Fibroblast of skin of left biceps (primary cell): ENCODE measurements at regions not wholly inside any gene's neighbourhood (a gene's known extent, or its start where the extent isn't known, plus 50 kb on each side); places are given as distances from the start of the nearest gene placed in this dataset.

Experiments
- DNase-seq, 2 experiments: peaks; one replicate each; pipeline ENCODE4 v3.0.0-alpha.2; 2013; ENCODE audit warnings: low read depth in 2 of 2

DNA sequence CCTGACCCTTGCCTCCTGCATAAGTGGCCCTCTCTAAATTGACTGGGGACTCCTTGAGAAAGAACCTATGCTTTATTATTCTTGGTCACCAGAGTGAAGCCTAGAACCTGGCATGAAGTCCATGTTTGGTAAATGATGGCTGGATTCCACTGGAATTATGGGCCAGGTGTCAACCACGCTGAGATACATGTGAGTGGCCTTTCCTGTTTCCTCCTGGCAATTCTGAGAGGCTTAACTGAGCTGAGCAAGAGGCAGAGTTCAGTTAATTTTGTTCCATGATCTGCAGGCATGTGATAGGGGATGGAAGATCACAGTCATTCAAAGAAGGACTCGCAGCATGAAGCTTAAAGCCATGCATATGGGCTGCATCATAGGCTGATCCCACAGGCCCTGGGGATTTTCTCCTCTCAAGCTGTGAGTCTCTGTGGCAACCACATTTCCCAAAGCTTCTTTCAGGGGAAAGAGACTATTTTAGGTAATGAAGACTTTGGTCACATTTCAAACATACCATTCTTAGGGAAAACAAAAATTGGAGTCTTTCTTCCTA is 69.4 kb upstream of the CLNK start:
- no peak for DNase-seq

DNA sequence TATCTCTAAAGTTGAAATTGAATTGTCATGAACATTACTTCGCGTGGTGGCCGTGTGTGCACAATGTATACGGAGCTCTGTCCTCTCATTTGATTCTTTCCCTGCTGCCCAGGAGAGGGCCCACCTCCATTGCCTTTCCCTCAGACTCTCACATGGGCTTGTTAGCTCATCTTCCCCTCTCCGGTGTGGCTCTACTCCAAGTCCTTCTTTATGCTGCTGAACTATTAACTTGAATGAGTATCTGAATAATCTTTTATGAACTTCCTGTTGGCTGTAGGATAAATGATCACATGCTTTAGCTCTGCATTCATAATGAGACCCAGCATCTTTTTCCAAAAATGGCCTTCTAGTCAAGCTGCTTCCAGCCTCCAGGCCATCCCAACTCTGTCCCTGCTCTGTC is 68.8 kb upstream of the CLNK start:
- peak; percentile 58 to 65 for DNase-seq

DNA sequence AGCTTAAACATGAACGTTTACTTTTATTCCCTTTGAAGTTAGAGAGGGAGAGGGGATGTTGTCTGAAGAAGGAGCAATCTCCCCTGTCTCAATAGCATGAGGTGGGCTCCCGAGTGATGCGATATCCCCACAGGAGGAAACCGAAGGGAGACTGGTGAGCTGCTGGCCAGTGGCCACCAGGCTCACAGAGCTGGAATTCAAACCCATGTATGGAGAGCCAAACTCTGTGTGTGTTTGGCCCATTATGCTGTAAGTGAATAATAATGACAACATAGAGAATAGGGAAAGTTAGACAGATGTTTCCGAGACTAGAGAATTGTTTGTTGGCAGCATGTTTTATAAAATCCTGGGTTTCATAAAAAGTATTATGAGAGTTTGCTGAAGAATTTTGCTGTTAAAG is 66.1 kb upstream of the CLNK start:
- no peak for DNase-seq

DNA sequence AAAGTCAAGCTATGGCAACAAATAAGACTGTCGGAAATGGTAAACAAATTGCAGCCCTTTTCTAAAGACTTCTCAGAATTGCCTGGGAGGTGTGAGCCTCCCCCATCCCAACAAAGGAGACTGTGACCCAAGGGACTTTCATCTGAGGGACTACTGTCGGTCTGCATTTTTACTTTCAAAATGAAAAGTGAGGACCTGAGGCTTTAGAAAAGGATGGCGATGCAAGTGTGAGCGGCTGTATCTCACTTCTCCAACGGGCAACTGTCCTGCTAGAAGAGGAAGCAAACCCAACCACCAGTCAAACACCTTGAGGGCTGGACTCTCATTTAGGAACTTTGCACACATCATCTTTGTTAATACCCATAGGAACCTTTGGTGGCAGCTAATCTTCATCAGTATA is 62.6 kb upstream of the CLNK start:
- DNase-seq, result no peak

DNA sequence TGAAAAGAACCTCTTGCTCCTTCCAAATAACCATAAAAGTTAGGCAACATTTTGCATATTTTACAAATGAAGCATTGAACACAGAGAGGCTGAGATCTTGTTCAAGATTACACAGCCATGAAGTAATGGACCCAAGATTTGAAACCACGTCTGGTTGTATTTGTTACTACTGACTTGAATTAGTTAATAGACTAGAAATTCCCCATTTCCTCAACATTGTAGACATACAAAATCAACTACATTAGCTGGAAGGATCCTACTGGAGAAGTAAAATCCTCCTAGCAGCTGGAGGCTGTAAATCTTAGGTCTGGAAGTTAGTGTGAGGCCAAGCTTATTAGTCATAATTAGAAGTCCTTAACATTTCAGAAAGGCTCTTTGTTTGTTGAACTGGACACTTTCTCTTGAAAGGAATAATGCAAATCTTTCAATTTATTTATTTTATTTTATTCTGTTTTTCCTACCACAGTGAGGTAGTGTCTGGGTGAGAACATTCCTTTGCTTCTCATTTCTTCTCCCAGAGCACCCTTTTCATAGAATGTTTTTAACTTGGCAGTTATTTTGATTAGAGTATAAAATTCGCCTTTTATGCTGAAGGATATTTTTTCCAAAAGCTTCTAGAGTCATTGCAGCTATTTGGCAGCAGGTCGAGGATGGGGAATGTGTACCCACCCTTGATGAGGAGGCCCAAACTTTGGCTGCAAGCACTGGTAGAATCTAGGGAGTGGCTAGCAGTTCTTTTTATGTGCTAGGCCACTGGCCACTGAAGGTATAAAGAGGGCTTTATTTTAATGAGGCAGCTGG is 62.0 kb upstream of the CLNK start:
- DNase-seq, result peak in 1 of 2 experiments; percentile 31

DNA sequence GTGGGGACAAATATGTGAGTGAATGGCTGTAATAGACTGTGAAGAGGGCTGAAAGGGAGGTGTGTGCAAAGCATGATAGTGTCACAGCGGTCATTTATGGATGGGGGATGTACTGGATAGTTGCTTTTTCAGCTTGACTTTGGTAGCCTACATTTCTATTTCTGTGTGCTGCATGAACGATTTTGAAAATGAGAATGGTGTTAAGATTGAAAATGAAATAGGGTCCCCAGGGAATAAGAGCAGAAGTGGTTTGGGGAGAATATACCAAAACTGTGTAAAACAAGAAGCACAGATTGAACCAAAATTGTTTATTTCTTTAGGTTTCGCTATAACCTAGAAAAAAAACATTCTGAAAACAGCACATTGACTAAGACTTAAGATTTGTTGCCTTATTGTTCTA is 58.8 kb upstream of the CLNK start:
- DNase-seq, result no peak

DNA sequence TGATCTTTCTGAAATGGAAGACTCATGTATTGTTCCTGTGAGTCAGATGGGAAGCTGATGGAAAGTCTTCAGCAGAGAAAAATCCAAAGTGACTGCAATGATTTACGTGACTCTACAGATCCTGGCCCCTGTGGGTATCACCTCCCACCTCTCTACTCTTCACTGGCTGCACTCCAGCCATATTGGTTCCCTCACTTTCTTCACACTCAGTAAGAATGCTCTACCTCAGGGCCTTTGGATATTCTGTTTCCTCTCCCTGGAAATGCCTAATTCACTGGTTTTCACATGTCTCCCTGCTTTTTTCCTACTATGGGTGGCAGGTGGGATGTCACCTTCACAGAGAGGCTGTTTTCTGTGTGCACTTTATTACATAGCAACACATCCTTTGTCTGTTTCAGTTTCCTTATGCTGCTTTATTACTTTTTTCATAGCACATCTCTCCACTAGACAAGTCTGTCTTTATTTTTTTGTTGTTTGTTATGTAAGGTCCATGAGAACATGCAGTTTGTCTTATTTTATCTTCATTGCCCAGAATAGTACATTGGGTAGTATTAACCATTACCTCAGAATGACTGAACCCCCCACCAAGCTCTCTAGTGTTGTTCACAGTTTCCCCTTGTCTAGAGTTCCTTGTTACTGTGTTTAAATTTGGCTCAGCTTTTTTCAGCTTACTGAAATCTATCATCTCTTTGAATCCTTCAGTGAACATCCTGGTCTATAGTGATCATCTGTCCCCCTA is 57.6 kb upstream of the CLNK start:
- DNase-seq, result no peak

DNA sequence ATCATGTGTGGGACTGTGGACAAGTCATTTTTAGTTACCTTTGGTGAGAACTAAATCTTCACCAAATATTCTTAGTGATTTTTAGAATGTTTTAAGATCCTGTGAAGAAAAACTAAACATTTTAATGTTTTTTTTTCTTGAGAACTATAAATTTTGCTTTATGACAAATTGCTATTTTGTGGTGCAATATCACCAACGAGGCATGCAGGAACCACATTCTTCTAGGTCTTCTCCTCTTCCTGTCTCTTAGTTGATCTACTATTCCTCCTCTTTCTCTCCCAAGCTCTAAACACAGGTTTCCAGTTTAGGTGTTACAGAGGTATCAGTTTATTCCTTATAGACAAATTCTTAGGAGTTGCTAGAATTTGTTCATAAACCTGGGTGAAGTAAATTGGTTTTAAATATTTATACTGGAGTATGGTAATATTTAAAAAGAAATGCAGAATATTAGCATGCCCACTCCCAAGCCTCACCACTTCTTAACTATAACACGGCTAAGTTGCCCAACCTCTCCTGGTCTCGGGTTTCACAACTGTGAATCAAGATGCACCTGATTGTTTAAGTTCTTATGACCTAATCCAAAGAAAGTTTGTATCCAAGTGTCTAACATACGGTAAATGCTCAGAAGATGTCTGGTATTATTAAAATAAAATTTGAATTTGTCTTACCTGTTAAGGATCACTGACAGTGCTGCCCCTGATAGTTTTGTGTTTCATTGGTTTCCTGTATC is 56.5 kb upstream of the CLNK start:
- no peak for DNase-seq

DNA sequence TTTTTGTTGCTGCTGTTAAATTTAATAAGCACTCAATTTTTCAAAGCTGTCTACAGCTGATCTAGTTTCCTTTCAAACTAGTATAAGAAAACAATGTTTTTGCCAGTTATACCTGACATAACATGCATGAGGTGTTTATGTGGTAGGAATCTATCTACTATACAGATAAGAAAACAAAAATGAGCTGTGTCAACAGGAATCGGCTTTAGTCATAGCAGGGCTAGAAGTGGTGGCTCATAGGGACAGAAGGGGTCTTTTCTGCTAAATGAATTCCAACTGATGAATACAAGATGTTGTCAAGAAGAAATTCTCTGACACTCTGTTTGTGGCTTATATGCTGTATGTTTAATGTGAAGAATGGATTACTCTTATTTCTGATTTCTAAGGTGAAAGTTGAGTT is 55.7 kb upstream of the CLNK start:
- no peak for DNase-seq

DNA sequence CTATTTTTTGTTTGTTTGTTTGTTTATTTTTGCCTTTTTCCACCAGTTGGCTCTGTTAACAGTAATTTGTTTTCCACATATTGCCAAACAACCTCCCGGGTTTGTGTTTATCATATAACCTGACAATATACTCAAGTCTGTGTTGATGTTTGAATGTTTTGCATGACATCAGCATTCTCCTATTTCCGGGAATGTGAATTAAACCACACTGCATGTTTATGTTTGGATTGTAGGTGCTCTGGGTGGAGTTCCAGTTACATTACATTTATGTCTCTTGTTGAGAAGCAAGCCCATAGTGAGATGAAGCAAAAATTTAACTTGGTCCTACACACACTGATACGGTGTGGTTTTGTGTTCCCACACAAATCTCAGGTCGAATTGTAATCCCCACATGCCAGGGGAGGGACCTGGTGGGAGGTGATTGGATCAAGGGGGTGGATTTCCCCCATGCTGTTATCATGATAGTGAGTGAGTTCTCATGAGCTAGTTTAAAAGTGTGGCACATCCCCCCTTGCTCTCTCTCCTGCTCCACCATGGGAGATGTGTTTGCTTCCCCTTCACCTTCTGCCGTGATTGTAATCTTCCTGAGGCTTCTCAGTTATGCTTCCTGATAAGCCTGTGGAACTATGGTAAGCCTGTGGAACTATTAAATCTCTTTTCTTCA is 54.4 kb upstream of the CLNK start:
- no peak for DNase-seq

DNA sequence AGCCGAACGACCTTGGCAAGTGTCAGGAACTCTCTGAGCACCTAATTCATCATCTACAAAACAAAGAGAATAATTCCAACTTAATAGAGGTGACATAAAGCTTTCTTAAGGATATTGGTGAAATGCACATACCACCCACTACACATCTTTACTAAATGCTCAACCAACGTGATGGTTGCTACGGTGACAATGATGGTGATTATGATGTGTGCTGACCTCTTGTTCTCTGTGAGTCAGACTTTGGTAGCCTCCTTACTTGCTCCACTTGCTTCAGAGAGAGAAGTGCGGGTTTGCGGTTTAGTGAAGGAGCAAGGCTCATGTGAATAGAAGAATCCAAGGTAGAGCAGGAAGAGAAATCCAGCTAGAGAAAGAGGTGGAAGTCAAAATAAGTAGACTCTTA is 52.8 kb upstream of the CLNK start:
- no peak for DNase-seq

DNA sequence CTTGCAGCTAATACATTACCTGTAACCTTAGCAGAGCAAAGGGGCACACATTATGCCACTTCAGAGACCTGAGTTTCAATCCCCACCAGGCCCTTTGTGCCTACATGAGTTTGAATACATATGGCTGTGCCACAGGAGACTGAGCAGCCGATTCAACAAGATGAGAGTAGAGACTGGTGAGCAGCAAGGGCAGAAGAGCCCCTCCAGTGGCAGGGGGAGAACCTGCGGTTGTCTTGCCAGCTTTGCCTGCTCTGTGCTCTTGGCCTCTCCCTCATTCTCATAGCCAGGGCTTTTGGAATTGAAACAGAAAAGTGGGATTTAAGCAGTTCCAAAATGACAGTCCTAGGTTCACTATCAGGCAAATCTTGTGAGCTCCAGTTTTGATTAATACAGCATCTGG is 52.3 kb upstream of the CLNK start:
- DNase-seq, result no peak

DNA sequence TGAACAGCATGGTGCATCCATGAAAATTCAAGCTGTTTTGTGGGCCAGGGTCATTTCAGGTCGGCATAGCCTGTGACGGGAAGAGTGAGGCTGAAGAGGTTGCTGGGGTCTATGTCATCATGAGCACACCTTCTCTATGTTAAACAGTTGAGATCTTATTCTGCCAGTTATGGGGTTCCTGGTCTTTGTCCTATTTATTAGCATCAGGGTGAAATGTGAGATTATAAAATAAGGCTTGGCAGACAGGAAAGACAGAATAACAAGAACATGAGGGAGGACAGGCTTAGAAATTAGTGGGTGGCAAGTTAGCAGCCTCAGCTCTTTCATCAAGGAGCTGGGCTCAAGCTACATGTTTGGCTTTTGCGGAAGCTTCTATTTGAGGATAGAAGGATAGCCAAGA is 51.7 kb upstream of the CLNK start:
- no peak for DNase-seq

DNA sequence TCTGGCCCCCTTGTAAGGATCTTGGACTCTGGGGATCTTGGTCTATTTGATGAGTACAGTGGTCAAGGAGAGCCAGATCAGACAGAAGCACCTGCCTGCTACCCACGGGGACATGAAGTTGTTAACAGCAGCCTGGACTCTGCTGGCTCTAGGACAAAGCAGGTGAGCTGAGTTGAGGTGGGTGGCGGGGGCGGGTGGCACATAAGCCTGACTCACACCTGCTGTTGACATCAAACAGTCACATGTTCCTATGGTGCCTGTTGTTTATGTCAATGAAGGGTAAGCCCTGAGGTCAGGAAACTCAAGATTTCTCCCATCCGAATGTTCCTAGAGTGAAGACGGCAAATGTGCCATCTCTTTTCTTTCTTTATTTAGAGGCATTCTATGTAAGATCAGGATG is 50.1 kb upstream of the CLNK start:
- no peak for DNase-seq
